CD4-positive, CD25-positive, alpha-beta regulatory T cell (primary cell): ENCODE measurements at regions not wholly inside any gene's neighbourhood (a gene's known extent, or its start where the extent isn't known, plus 50 kb on each side); places are given as distances from the start of the nearest gene placed in this dataset.

Experiments used
- ATAC-seq, 2 donors: fragments of 150-1000 bp; cut with Tn5 transposase; one replicate each; pipeline ENCODE4 v1.10.0; 2021; ENCODE audit warnings: low read depth in 2 of 2, moderate number of reproducible peaks in 2 of 2, moderate library complexity in 1 of 2
- DNase-seq, 3 donors: peaks; one replicate each; pipeline versions ENCODE4 v3.0.0 to v3.0.0-alpha.2; 2012 to 2022; ENCODE audit warnings: mixed read lengths in 1 of 3
- H3K27ac ChIP-seq: one replicate; pipeline ENCODE4 v1.7.0; 2013; ENCODE audit warnings: mild to moderate bottlenecking, low read length; ENCODE audit not compliant: insufficient read depth, poor library complexity, severe bottlenecking
- H3K27me3 ChIP-seq: one replicate; pipeline ENCODE4 v1.7.0; 2013; ENCODE audit warnings: low read length; ENCODE audit not compliant: control insufficient read depth, insufficient read depth
- H3K36me3 ChIP-seq: one replicate; pipeline ENCODE4 v1.7.0; 2013; ENCODE audit warnings: mild to moderate bottlenecking, low read length, moderate library complexity; ENCODE audit not compliant: control insufficient read depth, insufficient read depth
- H3K4me1 ChIP-seq: 2 replicates; pipeline ENCODE4 v1.7.0; 2013; ENCODE audit warnings: mild to moderate bottlenecking, low read length; ENCODE audit not compliant: insufficient read depth, control insufficient read depth, poor library complexity, severe bottlenecking
- H3K4me3 ChIP-seq: one replicate; pipeline ENCODE4 v1.7.0; 2013; ENCODE audit warnings: low read depth, mild to moderate bottlenecking, low read length, moderate library complexity
- H3K9me3 ChIP-seq, 2 experiments: 1 replicate in 1 of 2; 2 replicates in 1 of 2; pipeline ENCODE4 v1.7.0; 2013; ENCODE audit warnings: low read length in 2 of 2, mild to moderate bottlenecking in 1 of 2, moderate library complexity in 1 of 2; ENCODE audit not compliant: control insufficient read depth in 2 of 2
- H3K27ac Mint-ChIP-seq, 3 donors: one replicate each; pipeline ENCODE4 v1.8.0; 2020 to 2022; ENCODE audit warnings: mild to moderate bottlenecking in 3 of 3, mixed read lengths in 3 of 3, moderate library complexity in 2 of 3
- H3K27me3 Mint-ChIP-seq: one replicate; pipeline ENCODE4 v1.8.0; 2022; ENCODE audit warnings: mild to moderate bottlenecking, mixed read lengths
- H3K36me3 Mint-ChIP-seq: one replicate; pipeline ENCODE4 v1.8.0; 2020; ENCODE audit warnings: mixed read lengths
- H3K4me1 Mint-ChIP-seq, 4 donors: one replicate each; pipeline ENCODE4 v1.8.0; 2020 to 2022; ENCODE audit warnings: mixed read lengths in 4 of 4, mild to moderate bottlenecking in 1 of 4
- H3K4me3 Mint-ChIP-seq, 4 donors: one replicate each; pipeline ENCODE4 v1.8.0; 2020 to 2022; ENCODE audit warnings: mild to moderate bottlenecking in 4 of 4, mixed read lengths in 4 of 4, moderate library complexity in 3 of 4
- H3K9me3 Mint-ChIP-seq, 7 donors: one replicate each; pipeline ENCODE4 v1.8.0; 2020 to 2022; ENCODE audit warnings: mixed read lengths in 7 of 7, mild to moderate bottlenecking in 3 of 7, moderate library complexity in 2 of 7

- H3K4me3 ChIP-seq, result no peak overlapping the region
- H3K4me1 Mint-ChIP-seq, result no peaks in the 10 kb centered on the region
- no peaks in the 10 kb centered on the region for H3K27me3 ChIP-seq
- no peak for DNase-seq
- no peaks in the 10 kb centered on the region for H3K9me3 ChIP-seq
- no peaks in the 10 kb centered on the region for H3K27me3 Mint-ChIP-seq
- ATAC-seq, result no peak
- peaks cover 0 to 6% (median 3%) of the 10 kb centered on the region in 7 donors for H3K9me3 Mint-ChIP-seq
- no peaks in the 10 kb centered on the region for H3K36me3 Mint-ChIP-seq
- H3K27ac ChIP-seq, result no peak overlapping the region
- no peak overlapping the region for H3K27ac Mint-ChIP-seq
- no peaks in the 10 kb centered on the region for H3K36me3 ChIP-seq
- no peaks in the 10 kb centered on the region for H3K4me1 ChIP-seq
- H3K4me3 Mint-ChIP-seq, result no peak overlapping the region
These were observed 396.8 kb upstream of the NMUR2 start for GRCh38 chr5:152801886-152802285.

GRCh38 chr5:152804179-152804578 lies 399.1 kb upstream of the NMUR2 start:
- H3K9me3 ChIP-seq, result no peaks in the 10 kb centered on the region
- Mint-ChIP-seq H3K27ac (no peak overlapping the region), H3K4me1 (no peaks in the 10 kb centered on the region), H3K9me3 (peaks cover 0 to 7% (median 3%) of the 10 kb centered on the region in 7 donors), H3K27me3 (no peaks in the 10 kb centered on the region), H3K4me3 (no peak overlapping the region), H3K36me3 (no peaks in the 10 kb centered on the region)
- H3K27me3 ChIP-seq, result no peaks in the 10 kb centered on the region
- DNase-seq (no peak), ATAC-seq (no peak)
- no peaks in the 10 kb centered on the region for H3K4me1 ChIP-seq
- no peaks in the 10 kb centered on the region for H3K36me3 ChIP-seq
- H3K4me3 ChIP-seq, result no peak overlapping the region
- H3K27ac ChIP-seq, result no peak overlapping the region

- H3K36me3 Mint-ChIP-seq, result no peaks in the 10 kb centered on the region
These were observed 406.9 kb upstream of the NMUR2 start for GRCh38 chr5:152811988-152812387.

DNA sequence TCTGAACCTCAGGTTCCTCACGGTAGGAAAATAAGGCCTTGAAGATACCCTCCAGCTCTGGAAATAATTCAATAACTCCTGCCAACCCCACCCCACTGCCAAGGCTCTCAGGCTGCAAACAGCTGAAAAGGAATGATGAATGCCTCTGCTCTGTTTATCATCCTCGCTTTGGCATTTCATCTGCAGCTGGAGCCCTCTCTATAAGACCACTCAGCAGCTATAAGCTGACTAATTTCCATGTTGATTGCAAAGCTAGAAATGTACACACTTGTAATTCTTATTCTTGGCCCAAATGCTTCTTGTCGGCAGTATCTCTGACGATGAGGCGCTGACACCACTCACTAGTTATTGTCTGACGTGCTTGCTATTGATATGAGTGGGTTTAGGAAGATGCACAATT lies 408.4 kb upstream of the NMUR2 start:
- Mint-ChIP-seq H3K27ac (no peak overlapping the region), H3K27me3 (no peaks in the 10 kb centered on the region), H3K4me3 (no peak overlapping the region), H3K4me1 (no peaks in the 10 kb centered on the region), H3K9me3 (peaks cover 0 to 9% (median 3%) of the 10 kb centered on the region in 7 donors), H3K36me3 (no peaks in the 10 kb centered on the region)
- no peak overlapping the region for H3K4me3 ChIP-seq
- H3K27me3 ChIP-seq, result no peaks in the 10 kb centered on the region
- DNase-seq, result no peak
- H3K27ac ChIP-seq, result no peak overlapping the region
- H3K9me3 ChIP-seq, result no peaks in the 10 kb centered on the region
- no peaks in the 10 kb centered on the region for H3K36me3 ChIP-seq
- no peak for ATAC-seq
- H3K4me1 ChIP-seq, result no peaks in the 10 kb centered on the region

More at GRCh38 chr5:152811988-152812387, 406.9 kb upstream of the NMUR2 start:
- H3K4me1 Mint-ChIP-seq, result no peaks in the 10 kb centered on the region
- H3K27me3 ChIP-seq, result no peaks in the 10 kb centered on the region
- H3K4me3 ChIP-seq, result no peak overlapping the region
- H3K27ac ChIP-seq, result no peak overlapping the region
- H3K4me3 Mint-ChIP-seq, result no peak overlapping the region
- ATAC-seq (no peak), DNase-seq (peak in 1 of 3 donors; percentile 8)
- H3K27ac Mint-ChIP-seq, result no peak overlapping the region
- peaks cover 0 to 12% (median 4%) of the 10 kb centered on the region in 7 donors for H3K9me3 Mint-ChIP-seq
- no peaks in the 10 kb centered on the region for H3K4me1 ChIP-seq
- no peaks in the 10 kb centered on the region for H3K27me3 Mint-ChIP-seq
- H3K9me3 ChIP-seq, result no peaks in the 10 kb centered on the region
- no peaks in the 10 kb centered on the region for H3K36me3 ChIP-seq

GRCh38 chr5:152819891-152820290 lies 414.8 kb upstream of the NMUR2 start:
- no peak overlapping the region for H3K4me3 Mint-ChIP-seq
- no peak overlapping the region for H3K4me3 ChIP-seq
- no peak for DNase-seq
- no peak overlapping the region for H3K27ac ChIP-seq
- H3K9me3 ChIP-seq, result no peaks in the 10 kb centered on the region
- no peaks in the 10 kb centered on the region for H3K27me3 Mint-ChIP-seq
- no peaks in the 10 kb centered on the region for H3K4me1 ChIP-seq
- H3K9me3 Mint-ChIP-seq, result peaks cover 0 to 11% (median 6%) of the 10 kb centered on the region in 7 donors
- no peaks in the 10 kb centered on the region for H3K36me3 ChIP-seq
- H3K4me1 Mint-ChIP-seq, result no peaks in the 10 kb centered on the region
- no peaks in the 10 kb centered on the region for H3K27me3 ChIP-seq
- H3K27ac Mint-ChIP-seq, result no peak overlapping the region
- no peaks in the 10 kb centered on the region for H3K36me3 Mint-ChIP-seq
- ATAC-seq, result no peak

GRCh38 chr5:152824316-152824715 lies 419.2 kb upstream of the NMUR2 start:
- H3K27ac ChIP-seq, result no peak overlapping the region
- Mint-ChIP-seq H3K36me3 (no peaks in the 10 kb centered on the region), H3K9me3 (peaks cover 1 to 10% (median 6%) of the 10 kb centered on the region in 7 donors), H3K27ac (no peak overlapping the region), H3K4me3 (no peak overlapping the region), H3K27me3 (no peaks in the 10 kb centered on the region), H3K4me1 (no peaks in the 10 kb centered on the region)
- ATAC-seq, result no peak
- no peak overlapping the region for H3K4me3 ChIP-seq
- H3K4me1 ChIP-seq, result no peaks in the 10 kb centered on the region
- no peaks in the 10 kb centered on the region for H3K9me3 ChIP-seq
- DNase-seq, result no peak
- H3K36me3 ChIP-seq, result no peaks in the 10 kb centered on the region
- H3K27me3 ChIP-seq, result no peaks in the 10 kb centered on the region

- peak overlapping the region in 1 of 4 donors; percentile 87 for H3K4me3 Mint-ChIP-seq
- no peaks in the 10 kb centered on the region for H3K4me1 Mint-ChIP-seq
- H3K36me3 Mint-ChIP-seq, result no peaks in the 10 kb centered on the region
- H3K27me3 ChIP-seq, result no peaks in the 10 kb centered on the region
- no peak for ATAC-seq
- no peak for DNase-seq
- H3K9me3 ChIP-seq, result no peaks in the 10 kb centered on the region
- no peak overlapping the region for H3K4me3 ChIP-seq
- H3K27ac Mint-ChIP-seq, result no peak overlapping the region
- H3K27me3 Mint-ChIP-seq, result no peaks in the 10 kb centered on the region
- H3K27ac ChIP-seq, result no peak overlapping the region
- H3K36me3 ChIP-seq, result no peaks in the 10 kb centered on the region
- peaks cover 0 to 9% (median 1%) of the 10 kb centered on the region in 7 donors for H3K9me3 Mint-ChIP-seq
- no peaks in the 10 kb centered on the region for H3K4me1 ChIP-seq
These were observed 433.2 kb upstream of the NMUR2 start for GRCh38 chr5:152838241-152838786.

GRCh38 chr5:152844713-152845112 lies 439.6 kb upstream of the NMUR2 start:
- Histone ChIP-seq H3K36me3 (no peaks in the 10 kb centered on the region), H3K27ac (no peak overlapping the region), H3K9me3 (no peaks in the 10 kb centered on the region), H3K4me3 (no peak overlapping the region), H3K4me1 (no peaks in the 10 kb centered on the region), H3K27me3 (no peaks in the 10 kb centered on the region)
- Mint-ChIP-seq H3K9me3 (peaks cover 0 to 10% (median 5%) of the 10 kb centered on the region in 7 donors), H3K27me3 (no peaks in the 10 kb centered on the region), H3K36me3 (no peaks in the 10 kb centered on the region), H3K27ac (no peak overlapping the region), H3K4me3 (no peak overlapping the region), H3K4me1 (no peaks in the 10 kb centered on the region)
- DNase-seq, result no peak
- no peak for ATAC-seq
